GM19438 (cell line): ENCODE measurements at regions not wholly inside any gene's neighbourhood (a gene's known extent, or its start where the extent isn't known, plus 50 kb on each side); places are given as distances from the start of the nearest gene placed in this dataset.
"Not testable (repeated sequence)": the region's sequence is repeated elsewhere in the genome, so short reads cannot be mapped to it uniquely, and the experiment has no call there.

Experiments used
- ATAC-seq: cut with Tn5 transposase; IDR thresholded peaks from one replicate; pipeline ENCODE4 v1.9.1; 2021; ENCODE audit warnings: low read depth; ENCODE audit not compliant: unreplicated experiment

DNA sequence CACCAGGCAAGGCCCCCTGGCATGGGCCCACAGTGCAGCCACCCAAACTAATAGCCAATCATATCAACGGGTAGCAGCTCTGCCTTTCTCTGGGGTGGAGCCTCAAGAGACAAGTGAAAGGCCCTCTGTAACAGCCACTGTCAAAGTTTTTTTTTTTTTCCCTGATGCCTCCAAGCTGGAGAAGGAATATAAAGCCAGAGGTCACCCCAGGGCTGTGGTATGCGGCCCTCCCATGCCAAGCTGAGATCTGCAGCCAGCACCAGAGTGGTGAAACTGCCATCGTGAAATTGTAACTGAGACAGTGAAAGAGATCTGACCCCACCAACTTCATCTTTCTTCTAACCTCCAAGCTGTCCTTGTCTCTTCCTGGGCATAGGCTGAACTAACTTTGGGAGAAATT, 407.0 kb downstream of the KLHL4 start:
- no peak for ATAC-seq

GRCh38 chrX:87941841-87942240, 424.2 kb downstream of the KLHL4 start:
- ATAC-seq = no peak

- ATAC-seq = no peak
Observed at GRCh38 chrX:87961471-87961870, 443.9 kb downstream of the KLHL4 start.

DNA sequence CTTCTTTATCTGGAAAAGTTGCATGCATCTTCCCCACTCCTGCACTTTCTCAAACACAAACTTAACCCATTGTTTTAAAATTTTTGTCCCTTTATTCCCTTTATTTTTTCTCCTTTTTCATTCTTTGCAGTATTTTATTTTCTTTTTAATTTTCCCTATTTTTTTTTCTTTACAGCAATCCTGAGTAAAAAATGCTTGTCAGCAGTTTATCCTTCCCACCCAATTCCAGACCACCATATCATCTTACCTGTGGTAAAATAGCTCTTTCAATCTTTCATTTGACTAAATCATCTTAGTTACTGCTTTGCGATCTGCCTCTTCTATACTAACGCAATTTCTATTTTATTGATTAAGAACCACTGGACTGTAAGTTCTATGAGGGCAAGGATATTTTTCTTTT, 450.5 kb downstream of the KLHL4 start:
- ATAC-seq = no peak

DNA sequence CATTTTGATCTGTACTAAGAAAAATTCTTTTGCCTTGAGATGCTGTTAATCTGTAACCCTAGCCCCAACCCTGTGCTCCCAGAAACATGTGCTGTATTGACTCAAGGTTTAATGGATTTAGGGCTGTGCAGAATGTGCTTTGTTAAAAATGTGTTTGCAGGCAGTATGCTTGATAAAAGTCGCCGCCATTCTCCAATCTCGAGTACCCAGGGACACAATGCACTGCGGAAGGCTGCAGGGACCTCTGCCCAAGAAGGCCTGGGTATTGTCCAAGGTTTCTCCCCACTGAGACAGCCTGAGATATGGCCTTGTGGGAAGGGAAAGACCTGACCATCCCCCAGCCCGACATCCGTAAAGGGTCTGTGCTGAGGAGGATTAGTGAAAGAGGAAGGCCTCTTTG, 454.5 kb downstream of the KLHL4 start:
- ATAC-seq = not testable (repeated sequence)

- ATAC-seq = no peak
Observed at GRCh38 chrX:87975365-87975764, 457.8 kb downstream of the KLHL4 start.

DNA sequence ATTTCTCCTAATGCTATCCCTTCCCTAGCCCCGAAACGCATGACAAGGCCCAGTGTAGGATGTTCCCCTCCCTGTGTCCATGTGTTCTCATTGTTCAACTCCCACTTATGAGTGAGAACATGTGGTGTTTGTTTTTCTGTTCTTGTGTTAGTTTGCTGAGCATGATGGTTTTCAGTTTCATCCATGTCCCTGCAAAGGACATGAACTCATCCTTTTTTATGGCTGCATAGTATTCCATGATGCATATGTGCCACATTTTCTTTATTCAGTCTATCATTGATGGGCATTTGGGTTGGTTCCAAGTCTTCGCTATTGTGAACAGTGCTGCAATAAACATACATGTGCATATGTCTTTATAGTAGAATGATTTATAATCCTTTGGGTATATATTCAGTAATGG, 490.3 kb downstream of the KLHL4 start:
- not testable (repeated sequence) for ATAC-seq

- ATAC-seq = no peak
Observed at GRCh38 chrX:88024022-88024421, 506.4 kb downstream of the KLHL4 start.

DNA sequence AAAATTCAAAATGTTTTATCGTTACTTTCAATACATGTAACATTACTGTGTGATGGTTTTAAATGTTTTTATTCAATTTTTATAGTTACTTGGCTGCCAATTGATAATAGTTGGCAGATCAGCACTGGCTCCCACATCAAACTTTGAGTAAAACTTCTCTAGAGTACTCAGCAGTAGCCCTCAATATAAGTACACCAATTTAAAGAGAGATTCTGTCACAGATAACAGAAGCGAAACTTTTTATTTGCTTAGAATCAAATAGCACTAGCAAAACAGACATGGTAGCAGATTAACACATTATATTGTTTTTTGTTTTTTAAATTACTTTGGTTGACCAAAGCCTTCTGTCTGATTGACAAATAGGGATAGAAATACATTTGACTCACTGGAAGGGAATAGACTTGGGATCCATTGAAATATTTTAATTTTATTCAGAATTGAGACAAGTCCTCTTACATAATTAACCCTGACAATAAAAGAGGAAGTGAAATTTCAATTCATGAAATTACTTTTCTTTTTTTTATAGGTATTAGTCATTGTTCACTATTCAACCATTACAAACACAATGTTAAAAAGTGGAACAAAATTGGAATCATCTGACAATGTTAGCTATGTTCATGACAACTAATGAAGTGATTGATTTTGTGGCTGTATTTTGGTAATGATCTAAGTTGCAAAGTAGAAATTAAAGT, 554.9 kb downstream of the KLHL4 start:
- ATAC-seq = no peak

GRCh38 chrX:88101968-88102367, 584.4 kb downstream of the KLHL4 start:
- ATAC-seq = no peak

DNA sequence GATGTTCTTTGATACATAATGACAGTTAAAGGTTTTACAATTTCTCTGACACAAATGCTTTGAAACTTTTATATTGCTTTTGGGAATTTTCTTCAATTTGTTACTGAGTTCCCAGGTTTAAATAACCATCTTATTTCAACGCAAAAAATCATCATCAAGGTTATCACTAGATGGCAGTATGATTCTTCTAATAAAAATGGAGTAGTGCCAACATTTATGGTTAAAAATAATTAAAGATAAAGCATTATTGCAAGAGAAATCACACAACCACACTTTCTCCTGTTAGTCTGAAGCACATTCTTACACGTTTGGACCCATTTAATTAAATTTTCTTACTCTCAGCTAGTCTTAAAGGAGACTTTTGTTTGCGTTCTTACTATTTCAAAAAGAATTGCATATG, 611.3 kb upstream of the CPXCR1 start:
- ATAC-seq = no peak

- no peak for ATAC-seq
Observed at GRCh38 chrX:88136328-88136727, 610.7 kb upstream of the CPXCR1 start.

- no peak for ATAC-seq
Observed at GRCh38 chrX:88146577-88146976, 600.4 kb upstream of the CPXCR1 start.

DNA sequence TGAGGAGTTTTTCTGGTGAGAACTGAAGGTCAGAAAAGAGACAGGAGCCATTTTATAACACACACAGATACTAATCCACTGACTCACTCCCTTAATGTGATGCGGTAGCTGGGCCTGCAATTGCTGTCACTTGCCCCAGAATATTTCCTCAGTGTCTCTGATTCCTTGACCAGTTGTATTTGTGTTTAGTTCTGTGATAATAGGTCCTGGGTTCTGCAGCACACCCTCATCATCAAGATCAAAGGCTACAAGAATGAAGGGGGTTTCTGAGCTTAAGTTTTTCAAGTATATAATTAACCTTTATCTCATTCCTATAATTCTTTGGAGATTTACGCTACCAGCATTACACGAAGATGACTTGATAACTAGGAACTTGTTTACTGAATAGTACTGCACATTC, 576.5 kb upstream of the CPXCR1 start:
- ATAC-seq = no peak

DNA sequence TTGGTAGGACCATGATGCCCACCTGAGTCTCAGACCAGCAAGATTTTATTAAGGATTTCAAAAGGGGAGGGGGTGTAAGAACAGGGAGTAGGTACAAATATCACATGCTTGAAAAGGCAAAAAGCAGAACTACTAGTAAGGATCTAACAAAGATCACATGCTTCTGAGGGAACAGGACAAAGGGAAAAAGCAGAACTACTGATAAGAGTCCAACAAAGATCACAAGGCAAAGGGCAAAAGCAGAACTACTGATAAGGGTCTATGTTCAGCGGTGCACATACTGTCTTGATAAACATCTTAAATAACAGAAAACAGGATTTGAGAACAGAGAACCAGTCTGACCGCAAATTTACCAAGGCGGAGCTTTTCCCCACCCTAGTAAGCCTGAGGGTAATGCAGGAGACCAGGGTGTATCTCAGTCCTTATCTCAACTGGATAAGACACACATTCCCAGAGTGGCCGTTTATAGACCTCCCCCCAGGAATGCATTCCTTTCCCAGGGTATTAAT, 573.0 kb upstream of the CPXCR1 start:
- ATAC-seq = not testable (repeated sequence)

DNA sequence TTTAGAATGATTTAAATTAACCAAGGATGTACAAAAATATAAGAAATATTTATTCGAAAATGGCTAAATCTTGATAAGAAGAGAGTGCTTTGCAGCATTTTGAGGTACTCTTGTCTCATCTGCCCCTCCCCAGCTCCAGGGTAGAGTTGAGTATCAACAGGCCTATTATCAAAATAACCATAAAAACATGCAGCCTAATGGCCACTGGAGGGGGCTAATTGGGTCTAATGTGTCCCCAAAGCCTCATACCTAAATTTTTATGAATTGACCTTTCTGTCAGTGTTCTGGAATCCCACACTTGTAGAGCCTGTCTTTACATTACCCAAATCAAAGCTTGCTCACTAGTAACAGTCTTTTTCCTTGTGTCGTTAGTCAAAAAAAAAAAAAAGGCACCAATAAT, 544.9 kb upstream of the CPXCR1 start:
- ATAC-seq = no peak

GRCh38 chrX:88244066-88244465, 503.0 kb upstream of the CPXCR1 start:
- ATAC-seq = no peak

DNA sequence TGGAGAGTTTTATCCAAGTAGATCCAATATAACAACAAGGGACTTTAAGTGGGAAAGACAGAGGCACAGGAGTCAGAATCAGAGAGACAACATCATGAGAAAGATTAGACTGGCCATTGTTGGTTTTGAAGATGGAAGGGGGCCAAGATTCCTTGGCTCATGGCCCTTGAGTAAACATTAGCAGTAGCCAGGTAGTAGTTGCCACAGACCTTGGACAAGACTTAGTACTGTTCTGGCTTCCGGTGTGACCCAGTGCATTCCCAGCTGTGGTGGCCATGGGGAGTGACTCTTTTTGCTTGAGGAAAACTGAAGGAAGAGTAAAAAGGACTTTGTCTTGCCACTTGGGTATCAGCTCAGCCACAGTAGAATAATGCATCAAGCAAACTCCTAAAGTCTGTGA, 462.2 kb upstream of the CPXCR1 start:
- ATAC-seq = no peak

DNA sequence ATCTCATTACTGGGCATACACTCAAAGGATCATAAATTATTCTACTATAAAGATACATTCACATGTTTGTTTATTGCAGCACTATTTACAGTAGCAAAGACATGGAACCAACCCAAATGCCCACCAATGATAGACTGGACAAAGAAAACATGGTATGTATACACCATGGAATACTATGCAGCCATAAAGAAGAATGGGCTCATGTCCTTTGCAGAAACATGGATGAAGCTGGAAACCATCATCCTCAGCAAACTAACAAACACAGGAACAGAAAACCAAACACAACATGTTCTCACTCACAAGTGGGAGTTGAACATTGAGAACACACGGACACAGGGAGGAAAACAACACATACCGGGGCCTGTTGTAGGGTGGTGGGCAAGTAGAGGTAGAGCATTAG, 433.1 kb upstream of the CPXCR1 start:
- not testable (repeated sequence) for ATAC-seq

- no peak for ATAC-seq
Observed at GRCh38 chrX:88325634-88326033, 421.4 kb upstream of the CPXCR1 start.

DNA sequence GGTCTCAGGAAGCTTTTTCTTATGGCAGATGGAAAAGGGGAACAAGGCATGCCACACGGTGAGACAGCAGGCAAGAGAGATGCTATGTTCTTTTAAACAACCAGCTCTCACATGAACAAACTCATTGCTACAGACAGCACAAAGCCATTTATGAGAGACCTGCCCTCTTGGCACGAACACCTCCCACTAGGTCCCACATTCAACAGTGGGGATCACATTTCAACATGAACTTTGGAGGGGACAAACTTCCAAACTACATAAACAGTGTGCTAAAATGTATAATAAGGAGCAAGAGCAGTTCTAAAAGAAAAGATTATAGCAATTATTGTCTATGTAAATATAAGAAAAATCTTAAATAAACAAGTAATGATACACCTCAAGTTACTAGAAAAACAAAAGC, 391.8 kb upstream of the CPXCR1 start:
- ATAC-seq = no peak

DNA sequence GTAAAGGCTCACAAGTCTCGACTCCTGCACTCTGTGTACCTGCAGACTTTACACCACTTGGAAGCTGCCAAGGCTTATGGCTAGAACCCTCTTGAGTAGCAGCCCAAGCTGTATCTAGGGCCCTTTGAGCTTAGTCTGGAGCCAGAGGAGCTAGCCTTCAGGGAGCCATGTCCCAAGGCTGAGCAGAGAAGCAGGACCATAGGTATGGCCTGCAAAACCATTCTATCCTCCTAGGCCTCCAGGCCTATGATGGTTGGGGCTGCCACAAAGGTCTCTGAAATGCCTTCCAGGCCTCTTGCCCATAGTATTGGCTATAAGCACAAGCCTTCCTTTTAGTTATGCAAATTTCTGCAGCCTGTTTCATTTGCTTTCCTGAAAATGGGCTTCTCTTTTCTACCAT, 380.7 kb upstream of the CPXCR1 start:
- ATAC-seq = no peak

DNA sequence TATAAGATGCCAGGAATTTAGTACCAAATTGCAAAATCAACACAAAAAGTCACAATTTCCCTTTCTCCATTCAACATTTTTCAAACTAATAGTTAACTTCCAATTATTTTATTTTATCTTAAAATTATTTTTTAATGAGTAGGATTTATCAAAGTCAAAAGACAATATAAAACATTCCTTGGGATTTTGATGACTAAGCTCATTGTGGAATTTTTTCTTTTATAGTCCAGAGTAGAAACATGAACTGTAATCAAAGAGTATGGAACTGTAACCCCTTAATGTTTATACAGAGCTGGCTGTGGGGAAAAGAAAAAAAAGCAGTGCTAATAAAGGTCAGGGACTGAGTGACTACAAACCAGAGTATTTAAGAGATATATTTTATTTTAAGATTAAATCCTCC, 368.6 kb upstream of the CPXCR1 start:
- ATAC-seq = no peak
